GM19238 (cell line): ENCODE measurements at regions not wholly inside any gene's neighbourhood (a gene's known extent, or its start where the extent isn't known, plus 50 kb on each side); places are given as distances from the start of the nearest gene placed in this dataset.
"Not testable (repeated sequence)": the region's sequence is repeated elsewhere in the genome, so short reads cannot be mapped to it uniquely, and the experiment has no call there.

Experiments used
- DNase-seq: peaks from one replicate; pipeline ENCODE4 v3.0.0; 2011; ENCODE audit warnings: low spot score; ENCODE audit not compliant: insufficient read length

GRCh38 chr2:62334440-62335058, 138.6 kb downstream of the B3GNT2 start:
- DNase-seq, result no peak

GRCh38 chr2:62334009-62334408, 138.1 kb downstream of the B3GNT2 start:
- no peak for DNase-seq

GRCh38 chr2:62330959-62331358, 135.0 kb downstream of the B3GNT2 start:
- DNase-seq, result no peak

GRCh38 chr2:62329797-62330196, 133.9 kb downstream of the B3GNT2 start:
- no peak for DNase-seq

GRCh38 chr2:62326735-62327134, 130.8 kb downstream of the B3GNT2 start:
- no peak for DNase-seq

GRCh38 chr2:62325398-62325797, 129.5 kb downstream of the B3GNT2 start:
- no peak for DNase-seq

GRCh38 chr2:62321380-62322289, 125.7 kb downstream of the B3GNT2 start:
- DNase-seq, result no peak

- DNase-seq, result no peak
Measured at GRCh38 chr2:62320657-62321357, 124.9 kb downstream of the B3GNT2 start.

GRCh38 chr2:62320137-62320536, 124.2 kb downstream of the B3GNT2 start:
- not testable (repeated sequence) for DNase-seq

- no peak for DNase-seq
Measured at GRCh38 chr2:62319070-62319469, 123.2 kb downstream of the B3GNT2 start.

- no peak for DNase-seq
Measured at GRCh38 chr2:62315476-62315875, 119.6 kb downstream of the B3GNT2 start.

- no peak for DNase-seq
Measured at GRCh38 chr2:62314291-62314690, 118.4 kb downstream of the B3GNT2 start.

GRCh38 chr2:62313449-62314227, 117.7 kb downstream of the B3GNT2 start:
- no peak for DNase-seq

- no peak for DNase-seq
Measured at GRCh38 chr2:62309465-62310091, 113.7 kb downstream of the B3GNT2 start.

- no peak for DNase-seq
Measured at GRCh38 chr2:62309081-62309464, 113.2 kb downstream of the B3GNT2 start.

- DNase-seq, result no peak
Measured at GRCh38 chr2:62307469-62308389, 111.8 kb downstream of the B3GNT2 start.

- DNase-seq, result no peak
Measured at GRCh38 chr2:62306751-62307468, 111.0 kb downstream of the B3GNT2 start.

- DNase-seq, result no peak
Measured at GRCh38 chr2:62305421-62306176, 109.7 kb downstream of the B3GNT2 start.
